Spinal cord (tissue), 9 donors: ENCODE measurements at regions not wholly inside any gene's neighbourhood (a gene's known extent, or its start where the extent isn't known, plus 50 kb on each side); places are given as distances from the start of the nearest gene placed in this dataset.
A peak's percentile ranks its signal among the peaks of the same experiment; 100 is the strongest.

ENCODE experiments used
- DNase-seq, 6 donors: peaks; one replicate each; pipeline versions ENCODE4 v3.0.0 to v3.0.0-alpha.2; 2013 to 2015; ENCODE audit warnings: low spot score in 6 of 6, low read depth in 4 of 6
- H3K27ac ChIP-seq: one replicate; pipeline ENCODE4 v1.5.1; 2013; ENCODE audit warnings: low read depth, low read length, control low read depth
- H3K27me3 ChIP-seq: one replicate; pipeline ENCODE4 v1.6.1; 2013; ENCODE audit warnings: low read length; ENCODE audit not compliant: control insufficient read depth, insufficient read depth
- H3K36me3 ChIP-seq: one replicate; pipeline ENCODE4 v1.6.1; 2013; ENCODE audit warnings: low read length; ENCODE audit not compliant: control insufficient read depth, insufficient read depth
- H3K4me1 ChIP-seq: one replicate; pipeline ENCODE4 v1.6.1; 2013; ENCODE audit warnings: low read length; ENCODE audit not compliant: control insufficient read depth, insufficient read depth
- H3K4me3 ChIP-seq: one replicate; pipeline ENCODE4 v1.5.1; 2013; ENCODE audit warnings: low read depth, low read length, control low read depth
- H3K9me3 ChIP-seq: one replicate; pipeline ENCODE4 v1.6.1; 2013; ENCODE audit warnings: low read length; ENCODE audit not compliant: control insufficient read depth, insufficient read depth
- WGBS: methylation state at CpG from one replicate; pipeline ENCODE4 v1.1.5; 2013; ENCODE audit warnings: missing lambda C conversion rate; ENCODE audit not compliant: insufficient coverage; 5-methylcytosine and 5-hydroxymethylcytosine counted together
- donor health status: healthy.

DNA sequence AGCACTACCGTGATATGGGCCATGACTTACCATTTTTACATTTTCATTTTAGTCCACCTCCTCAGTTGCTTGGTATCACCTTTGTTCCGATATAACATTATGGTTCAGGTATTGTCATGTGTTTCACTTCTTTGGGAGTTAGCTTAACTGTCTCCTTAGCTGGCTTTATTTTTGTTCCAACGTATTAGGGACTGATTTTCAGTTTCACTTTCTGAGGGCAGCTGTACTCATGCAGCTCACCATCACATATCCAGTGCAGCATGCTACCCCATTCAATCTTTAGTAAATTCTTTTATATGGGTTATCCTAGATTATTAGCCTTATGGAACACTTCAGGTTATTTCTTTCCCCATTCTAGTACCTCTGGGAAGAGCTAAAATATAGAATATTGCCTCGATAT, 362.2 kb upstream of the IRAK1BP1 start:
- Histone ChIP-seq H3K4me1 (no peaks in the 10 kb centered on the region), H3K27ac (no peak overlapping the region), H3K27me3 (no peaks in the 10 kb centered on the region), H3K4me3 (no peak overlapping the region), H3K36me3 (no peaks in the 10 kb centered on the region), H3K9me3 (peaks cover 2% of the 10 kb centered on the region)
- DNase-seq = no peak
- WGBS = no CpG with 5 or more reads among the region's 4 CpGs

- peaks cover 2% of the 10 kb centered on the region for H3K9me3 ChIP-seq
- peak in 3 of 6 donors; percentile 14 to 95 (median 63) for DNase-seq
- H3K27ac ChIP-seq = peak overlapping the region; percentile 1
- no peaks in the 10 kb centered on the region for H3K4me1 ChIP-seq
- no peaks in the 10 kb centered on the region for H3K27me3 ChIP-seq
- WGBS = 40% methylated on average over 1 of the region's 2 CpGs
- H3K36me3 ChIP-seq = no peaks in the 10 kb centered on the region
- H3K4me3 ChIP-seq = no peak overlapping the region
These were observed 356.3 kb upstream of the IRAK1BP1 start for GRCh38 chr6:78511009-78511408.

DNA sequence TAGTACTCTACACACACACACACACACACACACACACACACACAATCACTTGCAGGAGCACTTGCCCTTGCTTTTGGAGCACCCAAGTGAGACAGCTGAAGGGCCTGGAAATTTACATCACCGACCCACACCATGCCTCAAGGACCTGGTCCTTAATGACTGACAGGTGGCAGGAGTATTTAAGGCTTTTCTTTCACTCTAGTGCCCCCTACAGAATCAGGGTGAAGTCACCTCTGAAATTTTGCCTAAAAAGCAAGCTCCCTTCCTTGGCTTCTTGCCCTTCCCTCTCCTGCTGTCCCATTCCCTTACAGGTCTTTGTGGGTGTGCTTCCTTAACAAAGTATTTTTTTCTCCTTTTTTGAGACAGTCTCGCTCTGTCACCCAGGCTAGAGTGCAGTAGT, 353.5 kb upstream of the IRAK1BP1 start:
- no peak overlapping the region for H3K4me3 ChIP-seq
- H3K4me1 ChIP-seq = no peaks in the 10 kb centered on the region
- no peak for DNase-seq
- no peaks in the 10 kb centered on the region for H3K27me3 ChIP-seq
- H3K9me3 ChIP-seq = no peaks in the 10 kb centered on the region
- WGBS = 75% methylated on average over 1 of the region's 2 CpGs
- no peak overlapping the region for H3K27ac ChIP-seq
- H3K36me3 ChIP-seq = no peaks in the 10 kb centered on the region

- H3K9me3 ChIP-seq = no peaks in the 10 kb centered on the region
- 100% methylated on average over 1 of the region's 2 CpGs for WGBS
- H3K27ac ChIP-seq = no peak overlapping the region
- H3K4me1 ChIP-seq = no peaks in the 10 kb centered on the region
- DNase-seq = peak in 1 of 6 donors; percentile 78
- H3K36me3 ChIP-seq = no peaks in the 10 kb centered on the region
- no peaks in the 10 kb centered on the region for H3K27me3 ChIP-seq
- no peak overlapping the region for H3K4me3 ChIP-seq
These were observed 352.1 kb upstream of the IRAK1BP1 start for GRCh38 chr6:78515271-78515670.

- Histone ChIP-seq H3K27me3 (no peaks in the 10 kb centered on the region), H3K4me1 (no peaks in the 10 kb centered on the region), H3K4me3 (no peak overlapping the region), H3K9me3 (no peaks in the 10 kb centered on the region), H3K27ac (no peak overlapping the region), H3K36me3 (no peaks in the 10 kb centered on the region)
- no peak for DNase-seq
- WGBS = 19% methylated on average over 2 of the region's 2 CpGs
These were observed 350.0 kb upstream of the IRAK1BP1 start for GRCh38 chr6:78517399-78517798.

GRCh38 chr6:78523622-78524021, 343.7 kb upstream of the IRAK1BP1 start:
- H3K4me1 ChIP-seq = no peaks in the 10 kb centered on the region
- no peaks in the 10 kb centered on the region for H3K36me3 ChIP-seq
- no peaks in the 10 kb centered on the region for H3K9me3 ChIP-seq
- no peaks in the 10 kb centered on the region for H3K27me3 ChIP-seq
- H3K4me3 ChIP-seq = no peak overlapping the region
- H3K27ac ChIP-seq = no peak overlapping the region
- no peak for DNase-seq

DNA sequence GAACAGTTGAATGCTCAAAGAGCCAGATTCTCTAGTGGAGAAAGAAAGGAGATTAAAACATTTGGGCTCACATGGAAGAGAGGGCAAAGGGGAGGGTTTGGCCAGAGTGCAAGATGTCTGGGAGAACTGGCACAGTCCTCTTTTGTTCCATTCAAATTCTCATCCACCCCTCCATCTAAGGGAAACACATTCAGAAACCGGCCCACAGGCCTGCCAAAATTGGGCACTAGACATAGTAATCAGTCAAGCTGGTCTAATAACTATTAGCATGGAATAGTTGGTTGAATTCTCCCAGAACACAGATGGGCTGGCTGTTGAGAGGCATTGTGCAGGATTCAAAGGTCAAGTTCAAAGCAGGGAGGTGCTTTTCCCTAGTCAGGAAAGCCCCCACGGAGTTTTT, 341.4 kb upstream of the IRAK1BP1 start:
- peak in 5 of 6 donors; percentile 38 to 89 (median 51) for DNase-seq
- no peaks in the 10 kb centered on the region for H3K36me3 ChIP-seq
- WGBS = 29% methylated on average over 1 of the region's 2 CpGs

GRCh38 chr6:78526432-78526831, 340.9 kb upstream of the IRAK1BP1 start:
- no peaks in the 10 kb centered on the region for H3K36me3 ChIP-seq
- no peak overlapping the region for H3K27ac ChIP-seq
- 93% methylated on average over 3 of the region's 3 CpGs for WGBS
- no peaks in the 10 kb centered on the region for H3K27me3 ChIP-seq
- H3K4me3 ChIP-seq = no peak overlapping the region
- DNase-seq = no peak
- H3K9me3 ChIP-seq = no peaks in the 10 kb centered on the region
- H3K4me1 ChIP-seq = no peaks in the 10 kb centered on the region

More for the DNA sequence above, 341.4 kb upstream of the IRAK1BP1 start:
- Histone ChIP-seq H3K27ac (no peak overlapping the region), H3K4me3 (no peak overlapping the region), H3K4me1 (no peaks in the 10 kb centered on the region), H3K9me3 (no peaks in the 10 kb centered on the region), H3K27me3 (no peaks in the 10 kb centered on the region)

GRCh38 chr6:78528926-78529325, 338.4 kb upstream of the IRAK1BP1 start:
- Histone ChIP-seq H3K9me3 (no peaks in the 10 kb centered on the region), H3K27ac (no peak overlapping the region), H3K4me3 (no peak overlapping the region), H3K4me1 (no peaks in the 10 kb centered on the region), H3K36me3 (no peaks in the 10 kb centered on the region), H3K27me3 (no peaks in the 10 kb centered on the region)
- 100% methylated on average over 1 of the region's 3 CpGs for WGBS
- peak in 1 of 6 donors; percentile 30 for DNase-seq

DNA sequence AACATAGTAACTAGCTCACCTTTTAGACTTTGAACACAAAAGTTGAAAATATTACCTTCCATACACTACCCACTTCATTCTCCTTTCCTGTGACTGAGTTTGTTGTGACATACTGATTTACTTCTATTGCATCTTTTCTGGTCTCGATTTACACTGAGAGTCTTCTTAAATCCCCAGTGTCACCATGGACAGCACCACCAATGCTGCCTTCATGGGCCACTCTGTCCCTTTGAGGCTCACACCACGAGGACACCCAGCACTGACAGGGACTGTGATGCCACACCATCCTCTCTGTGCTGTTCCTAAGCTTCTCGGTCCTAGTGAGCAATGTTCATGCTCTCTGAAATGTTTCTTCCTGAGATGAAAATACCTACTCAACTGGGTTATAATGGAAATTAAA, 337.1 kb upstream of the IRAK1BP1 start:
- Histone ChIP-seq H3K36me3 (no peaks in the 10 kb centered on the region), H3K9me3 (no peaks in the 10 kb centered on the region), H3K27ac (no peak overlapping the region), H3K27me3 (no peaks in the 10 kb centered on the region), H3K4me3 (no peak overlapping the region), H3K4me1 (no peaks in the 10 kb centered on the region)
- no peak for DNase-seq
- 69% methylated on average over 2 of the region's 3 CpGs for WGBS
